Uterus (tissue), 2 donors: ENCODE measurements at regions not wholly inside any gene's neighbourhood (a gene's known extent, or its start where the extent isn't known, plus 50 kb on each side); places are given as distances from the start of the nearest gene placed in this dataset.

ENCODE experiments used
- CTCF ChIP-seq, 4 experiments: fragments of 200-600 bp in 2 of 4; fragments of 450-650 bp in 2 of 4; sonication (generic) in 2 of 4; IDR thresholded peaks; one replicate each; pipeline ENCODE4 v1.5.1; 2016 to 2019; ENCODE audit warnings: antibody characterized with exemption in 4 of 4, mild to moderate bottlenecking in 2 of 4, moderate library complexity in 1 of 4
- POLR2A ChIP-seq, 2 donors: fragments of 450-650 bp; IDR thresholded peaks; one replicate each; pipeline ENCODE4 v1.6.1; 2016; ENCODE audit warnings: antibody characterized with exemption in 2 of 2, mild to moderate bottlenecking in 1 of 2, moderate library complexity in 1 of 2

GRCh38 chr3:41126472-41126871, 72.8 kb upstream of the CTNNB1 start:
- no peak for TF ChIP-seq CTCF (IDR thresholded peaks at IDR 0.05)
- no peak for TF ChIP-seq POLR2A (IDR thresholded peaks at IDR 0.05)
